HepG2 (cell line): ENCODE measurements at regions not wholly inside any gene's neighbourhood (a gene's known extent, or its start where the extent isn't known, plus 50 kb on each side); places are given as distances from the start of the nearest gene placed in this dataset.

Experiments
- ATAC-seq: fragments of 200-7000 bp; cut with Tn5 transposase; 3 replicates; pipeline ENCODE4 v1.9.1; 2020; ENCODE audit warnings: mild to moderate bottlenecking, moderate library complexity
- BruUV-seq: library from RNA; stranded (reverse); fragments of 400-500 nt; replicated peaks from 2 replicates; lab custom pipeline; 2021; lab: Mats Ljungman, UMichigan
- CTCF ChIA-PET: fragments of 300-600 bp; formaldehyde crosslinking; extraction: SDS; loops from one replicate; lab custom pipeline; 2021; ENCODE audit warnings: low total read pairs, inconsistent platforms, low intra/inter-chr PET ratio; lab: Yijun Ruan, JAX
- POLR2A ChIA-PET: fragments of 350-600 bp; sonication (Branson Sonifier 250); formaldehyde crosslinking; loops from one replicate; lab custom pipeline; 2020; ENCODE audit warnings: antibody characterized with exemption, inconsistent platforms; lab: Yijun Ruan, JAX
- DNase-seq: peaks from one replicate; pipeline ENCODE4 v3.0.0-alpha.2; 2015; ENCODE audit warnings: low spot score
- FAIRE-seq: peaks from 3 replicates; lab custom pipeline; 2011; peaks lifted over from hg19 to GRCh38; lab: Jason Lieb, UNC
- H2AFZ ChIP-seq: one replicate; pipeline ENCODE4 v1.6.1; 2011; ENCODE audit warnings: low read length, inconsistent platforms
- H3K27ac ChIP-seq: fragments of 300-600 bp; 3 replicates; pipeline ENCODE4 v1.8.0; 2011; ENCODE audit warnings: mixed run types, mild to moderate bottlenecking, mixed read lengths, low read length, inconsistent platforms; ENCODE audit not compliant: insufficient read depth; ENCODE audit errors: extremely low read length
- H3K27me3 ChIP-seq, 2 experiments: fragments of 200-600 bp in 1 of 2; 2 replicates in 1 of 2; 3 replicates in 1 of 2; pipeline versions ENCODE4 v1.6.0 to v1.8.0; 2011; ENCODE audit warnings: low read length in 2 of 2, mild to moderate bottlenecking in 2 of 2, moderate library complexity in 2 of 2, inconsistent platforms in 1 of 2; ENCODE audit not compliant: insufficient read depth in 2 of 2, control insufficient read depth in 1 of 2
- H3K36me3 ChIP-seq, 2 experiments: fragments of 200-600 bp in 1 of 2; replicated peaks in 1 of 2; 2 replicates in 1 of 2; 3 replicates in 1 of 2; pipeline versions ENCODE4 v1.5.1 to v1.8.0; 2011; ENCODE audit warnings: low read length in 2 of 2, inconsistent platforms in 1 of 2; ENCODE audit not compliant: insufficient read depth in 2 of 2, control insufficient read depth in 1 of 2
- H3K4me1 ChIP-seq: 2 replicates; pipeline ENCODE4 v1.5.1; 2012; ENCODE audit warnings: low read length, inconsistent platforms; ENCODE audit not compliant: insufficient read depth
- H3K4me2 ChIP-seq: 2 replicates; pipeline ENCODE4 v1.6.0; 2011; ENCODE audit warnings: low read depth, low read length, inconsistent platforms
- H3K4me3 ChIP-seq, 3 experiments: fragments of 200-600 bp in 1 of 3; sonication (generic), shearing (Covaris generic) in 1 of 3; replicated peaks in 1 of 3; 2 replicates each; pipeline ENCODE4 v1.5.1; 2011 to 2016; ENCODE audit warnings: low read length in 3 of 3, inconsistent platforms in 2 of 3, low read depth in 2 of 3, mild to moderate bottlenecking in 2 of 3, control low read depth in 1 of 3, mixed read lengths in 1 of 3; ENCODE audit not compliant: insufficient read depth in 1 of 3
- H3K79me2 ChIP-seq: one replicate; pipeline ENCODE4 v1.6.1; 2011; ENCODE audit warnings: low read length, inconsistent platforms; ENCODE audit not compliant: insufficient read depth
- H3K9ac ChIP-seq: 2 replicates; pipeline ENCODE4 v1.6.0; 2011; ENCODE audit warnings: mild to moderate bottlenecking, low read depth, low read length, inconsistent platforms; ENCODE audit not compliant: insufficient read depth
- H3K9me3 ChIP-seq: 2 replicates; pipeline ENCODE4 v1.5.1; 2012; ENCODE audit warnings: mild to moderate bottlenecking, low read length
- H4K20me1 ChIP-seq: 2 replicates; pipeline ENCODE4 v1.6.0; 2011; ENCODE audit warnings: inconsistent platforms, mild to moderate bottlenecking, low read length, moderate library complexity; ENCODE audit not compliant: insufficient read depth
- ADNP ChIP-seq: sonication (generic); formaldehyde crosslinking; IDR thresholded peaks from 2 replicates; pipeline ENCODE4 v1.4.0; 2020; ENCODE audit warnings: missing genetic modification reagents
- CCDC6 ChIP-seq: sonication (generic); formaldehyde crosslinking; IDR thresholded peaks from 2 replicates; pipeline ENCODE4 v1.8.1; 2022; ENCODE audit warnings: mild to moderate bottlenecking, missing genetic modification reagents, moderate library complexity
- ETV6 ChIP-seq: sonication (generic); formaldehyde crosslinking; conservative IDR thresholded peaks from 2 replicates; pipeline ENCODE4 v1.4.0; 2020; ENCODE audit warnings: missing genetic modification reagents
- GLI4 ChIP-seq: sonication (generic); formaldehyde crosslinking; IDR thresholded peaks from 2 replicates; pipeline ENCODE4 v1.5.1; 2020; ENCODE audit warnings: missing genetic modification reagents, mild to moderate bottlenecking, moderate library complexity, borderline replicate concordance
- MED13 ChIP-seq: sonication (generic); formaldehyde crosslinking; IDR thresholded peaks from 2 replicates; pipeline ENCODE4 v1.5.0; 2020; ENCODE audit warnings: missing genetic modification reagents
- NCOA1 ChIP-seq: sonication (generic); formaldehyde crosslinking; IDR thresholded peaks from 2 replicates; pipeline ENCODE4 v1.9.0; 2021; ENCODE audit warnings: missing genetic modification reagents
- NR1H2 ChIP-seq: sonication (generic); formaldehyde crosslinking; IDR thresholded peaks from 2 replicates; pipeline ENCODE4 v1.8.1; 2022; ENCODE audit warnings: low read depth, missing genetic modification reagents, borderline replicate concordance
- RORA ChIP-seq: sonication (generic); formaldehyde crosslinking; IDR thresholded peaks from 2 replicates; pipeline ENCODE4 v1.5.0; 2020; ENCODE audit warnings: mild to moderate bottlenecking, missing genetic modification reagents, moderate library complexity
- ZNF234 ChIP-seq: sonication (generic); formaldehyde crosslinking; conservative IDR thresholded peaks from 2 replicates; pipeline ENCODE4 v1.5.1; 2020; ENCODE audit warnings: mild to moderate bottlenecking, missing genetic modification reagents
- ZNF607 ChIP-seq: sonication (generic); formaldehyde crosslinking; IDR thresholded peaks from 2 replicates; pipeline ENCODE4 v1.5.1; 2020; ENCODE audit warnings: missing genetic modification reagents, mild to moderate bottlenecking, borderline replicate concordance
- ZNF816 ChIP-seq: sonication (generic); formaldehyde crosslinking; IDR thresholded peaks from 2 replicates; pipeline ENCODE4 v1.8.0; 2022; ENCODE audit warnings: missing genetic modification reagents, mild to moderate bottlenecking, borderline replicate concordance
- WGBS: methylation state at CpG from one replicate; pipeline ENCODE4 v1.1.6; 2017; ENCODE audit warnings: low lambda C conversion rate; 5-methylcytosine and 5-hydroxymethylcytosine counted together
- in situ Hi-C: cut with HindIII; loops from 2 replicates; pipeline ENCODE4 v1.10.0; 2017; ENCODE audit warnings: low pct_unique_long_range_greater_than_20kb; ENCODE audit not compliant: extremely low pct_ligation_motif_present
- intact Hi-C: fragments of 100-400 bp; cut with micrococcal nuclease; formaldehyde crosslinking; loops from one replicate; pipeline ENCODE4 v1.10.0; 2022; ENCODE audit not compliant: unreplicated experiment
- TF ChIP-seq, protein P1 (sequence below): sonication (generic); formaldehyde crosslinking; IDR thresholded peaks from 2 replicates; pipeline ENCODE4 v1.8.1; 2023; ENCODE audit warnings: mild to moderate bottlenecking, missing genetic modification reagents, borderline replicate concordance
- TF ChIP-seq, protein P2 (sequence below): sonication (generic); formaldehyde crosslinking; conservative IDR thresholded peaks from 2 replicates; pipeline ENCODE4 v1.8.1; 2023; ENCODE audit warnings: missing genetic modification reagents
- TF ChIP-seq, protein P3 (sequence below): sonication (generic); formaldehyde crosslinking; IDR thresholded peaks from 2 replicates; pipeline ENCODE4 v1.5.0; 2020; ENCODE audit warnings: mild to moderate bottlenecking, missing genetic modification reagents
- TF ChIP-seq, protein P4 (sequence below): IDR thresholded peaks from 2 replicates; pipeline ENCODE4 v1.6.1; 2016

DNA sequence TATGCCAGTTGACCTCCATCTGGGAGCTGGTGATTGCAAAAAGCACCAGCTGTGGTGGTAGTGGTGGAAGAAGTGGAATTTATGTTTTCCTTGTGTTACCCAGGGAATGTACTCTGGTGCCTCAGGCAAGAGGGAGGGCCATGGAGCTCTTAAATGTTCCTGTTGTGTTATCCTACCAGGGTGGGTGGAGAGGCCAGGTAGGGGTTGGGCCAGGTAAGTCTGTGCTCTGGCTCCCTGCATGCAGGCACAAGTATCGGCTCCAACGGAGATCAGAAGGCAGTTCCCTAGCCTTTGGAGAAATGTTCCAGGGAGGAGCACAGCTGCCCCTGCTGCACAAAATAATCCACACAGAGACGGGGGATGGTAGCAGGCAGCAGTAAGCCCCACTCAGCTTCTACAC lies 419.3 kb upstream of the EYS start:
- no peak for FAIRE-seq

DNA sequence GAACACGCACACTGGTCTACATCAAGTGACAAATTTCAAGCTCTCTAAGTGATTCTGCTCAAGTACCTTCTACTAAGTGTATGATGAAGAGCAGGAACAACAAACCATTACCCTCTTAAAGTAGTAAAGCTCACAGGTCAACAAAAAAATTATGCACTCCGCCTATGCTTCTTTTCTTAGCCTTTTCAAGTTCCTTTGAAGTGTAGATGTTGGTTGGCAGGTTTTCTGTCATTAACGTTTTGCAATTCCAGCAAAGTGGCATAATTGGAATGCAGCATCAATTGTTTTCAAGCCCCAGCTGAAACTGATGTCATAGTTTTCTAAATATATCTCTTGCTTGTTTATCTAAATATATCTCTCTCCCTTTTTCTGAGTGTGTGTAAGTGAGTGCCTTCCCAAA lies 396.9 kb upstream of the EYS start:
- BruUV-seq: no TSS peak
- H3K9ac ChIP-seq: no peak overlapping the region

More for the DNA sequence above, 419.3 kb upstream of the EYS start:
- H3K4me3 ChIP-seq: no peak overlapping the region
- no peaks in the 10 kb centered on the region for H3K36me3 ChIP-seq
- no peaks in the 10 kb centered on the region for H3K4me1 ChIP-seq
- no TSS peak for BruUV-seq
- no peak for ATAC-seq
- intact Hi-C loops: no loop called here
- H3K27me3 ChIP-seq: no peaks in the 10 kb centered on the region
- TF ChIP-seq, protein P1, sequence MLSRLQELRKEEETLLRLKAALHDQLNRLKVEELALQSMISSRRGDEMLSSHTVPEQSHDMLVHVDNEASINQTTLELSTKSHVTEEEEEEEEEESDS (CRISPR knock-in tag): no peak
- TF ChIP-seq ZNF234 (CRISPR knock-in tag) (no peak), NR1H2 (CRISPR knock-in tag) (no peak)
- TF ChIP-seq, all 625 proteins: peak for 0
- no peaks in the 10 kb centered on the region for H3K79me2 ChIP-seq
- H3K9me3 ChIP-seq: 0 out of 2 replicates have a peak, but pooled peaks cover 8% of the 10 kb centered on the region
- CTCF ChIA-PET: no interaction called here
- no peak overlapping the region for H3K4me2 ChIP-seq
- H2AFZ ChIP-seq: no peak overlapping the region
- in situ Hi-C loops: no loop called here
- H3K27ac ChIP-seq: no peak overlapping the region
- POLR2A ChIA-PET: no interaction called here
- WGBS: 33% methylated on average over 3 of the region's 3 CpGs
- DNase-seq: no peak
- H4K20me1 ChIP-seq: no peaks in the 10 kb centered on the region
- H3K9ac ChIP-seq: no peak overlapping the region

More for the DNA sequence above, 396.9 kb upstream of the EYS start:
- 0% methylated on average over 3 of the region's 3 CpGs for WGBS
- CTCF ChIA-PET: no interaction called here
- intact Hi-C loops: no loop called here
- in situ Hi-C loops: no loop called here
- DNase-seq (no peak), ATAC-seq (no peak), FAIRE-seq (no peak)
- Histone ChIP-seq H3K27ac (no peak overlapping the region), H3K4me2 (no peak overlapping the region), H4K20me1 (no peaks in the 10 kb centered on the region), H3K9me3 (peaks cover 7% of the 10 kb centered on the region; the same call in 1 of the 2 replicates), H2AFZ (no peak overlapping the region), H3K4me3 (no peak overlapping the region), H3K4me1 (no peaks in the 10 kb centered on the region), H3K36me3 (no peaks in the 10 kb centered on the region), H3K27me3 (no peaks in the 10 kb centered on the region), H3K79me2 (no peaks in the 10 kb centered on the region)
- POLR2A ChIA-PET: no interaction called here
- no peak for TF ChIP-seq CCDC6 (CRISPR knock-in tag)
- TF ChIP-seq RORA: no peak
- no peak for TF ChIP-seq ZNF607
- TF ChIP-seq MED13 (CRISPR knock-in tag): no peak
- no peak for TF ChIP-seq ADNP
- TF ChIP-seq, protein P2, sequence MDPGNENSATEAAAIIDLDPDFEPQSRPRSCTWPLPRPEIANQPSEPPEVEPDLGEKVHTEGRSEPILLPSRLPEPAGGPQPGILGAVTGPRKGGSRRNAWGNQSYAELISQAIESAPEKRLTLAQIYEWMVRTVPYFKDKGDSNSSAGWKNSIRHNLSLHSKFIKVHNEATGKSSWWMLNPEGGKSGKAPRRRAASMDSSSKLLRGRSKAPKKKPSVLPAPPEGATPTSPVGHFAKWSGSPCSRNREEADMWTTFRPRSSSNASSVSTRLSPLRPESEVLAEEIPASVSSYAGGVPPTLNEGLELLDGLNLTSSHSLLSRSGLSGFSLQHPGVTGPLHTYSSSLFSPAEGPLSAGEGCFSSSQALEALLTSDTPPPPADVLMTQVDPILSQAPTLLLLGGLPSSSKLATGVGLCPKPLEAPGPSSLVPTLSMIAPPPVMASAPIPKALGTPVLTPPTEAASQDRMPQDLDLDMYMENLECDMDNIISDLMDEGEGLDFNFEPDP (CRISPR knock-in tag): no peak
- TF ChIP-seq, protein P3, sequence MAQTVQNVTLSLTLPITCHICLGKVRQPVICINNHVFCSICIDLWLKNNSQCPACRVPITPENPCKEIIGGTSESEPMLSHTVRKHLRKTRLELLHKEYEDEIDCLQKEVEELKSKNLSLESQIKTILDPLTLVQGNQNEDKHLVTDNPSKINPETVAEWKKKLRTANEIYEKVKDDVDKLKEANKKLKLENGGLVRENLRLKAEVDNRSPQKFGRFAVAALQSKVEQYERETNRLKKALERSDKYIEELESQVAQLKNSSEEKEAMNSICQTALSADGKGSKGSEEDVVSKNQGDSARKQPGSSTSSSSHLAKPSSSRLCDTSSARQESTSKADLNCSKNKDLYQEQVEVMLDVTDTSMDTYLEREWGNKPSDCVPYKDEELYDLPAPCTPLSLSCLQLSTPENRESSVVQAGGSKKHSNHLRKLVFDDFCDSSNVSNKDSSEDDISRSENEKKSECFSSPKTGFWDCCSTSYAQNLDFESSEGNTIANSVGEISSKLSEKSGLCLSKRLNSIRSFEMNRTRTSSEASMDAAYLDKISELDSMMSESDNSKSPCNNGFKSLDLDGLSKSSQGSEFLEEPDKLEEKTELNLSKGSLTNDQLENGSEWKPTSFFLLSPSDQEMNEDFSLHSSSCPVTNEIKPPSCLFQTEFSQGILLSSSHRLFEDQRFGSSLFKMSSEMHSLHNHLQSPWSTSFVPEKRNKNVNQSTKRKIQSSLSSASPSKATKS (CRISPR knock-in tag): no peak
- TF ChIP-seq, protein P4, sequence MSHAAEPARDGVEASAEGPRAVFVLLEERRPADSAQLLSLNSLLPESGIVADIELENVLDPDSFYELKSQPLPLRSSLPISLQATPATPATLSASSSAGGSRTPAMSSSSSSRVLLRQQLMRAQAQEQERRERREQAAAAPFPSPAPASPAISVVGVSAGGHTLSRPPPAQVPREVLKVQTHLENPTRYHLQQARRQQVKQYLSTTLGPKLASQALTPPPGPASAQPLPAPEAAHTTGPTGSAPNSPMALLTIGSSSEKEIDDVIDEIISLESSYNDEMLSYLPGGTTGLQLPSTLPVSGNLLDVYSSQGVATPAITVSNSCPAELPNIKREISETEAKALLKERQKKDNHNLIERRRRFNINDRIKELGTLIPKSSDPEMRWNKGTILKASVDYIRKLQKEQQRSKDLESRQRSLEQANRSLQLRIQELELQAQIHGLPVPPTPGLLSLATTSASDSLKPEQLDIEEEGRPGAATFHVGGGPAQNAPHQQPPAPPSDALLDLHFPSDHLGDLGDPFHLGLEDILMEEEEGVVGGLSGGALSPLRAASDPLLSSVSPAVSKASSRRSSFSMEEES (CRISPR knock-in tag): no peak
- TF ChIP-seq GLI4 (CRISPR knock-in tag): no peak
- TF ChIP-seq ZNF816: no peak
- no peak for TF ChIP-seq NCOA1
- no peak for TF ChIP-seq ETV6
